GM12878 (cell line): ENCODE measurements at regions not wholly inside any gene's neighbourhood (a gene's known extent, or its start where the extent isn't known, plus 50 kb on each side); places are given as distances from the start of the nearest gene placed in this dataset.

ENCODE experiments used
- ATAC-seq: fragments of 200-7000 bp; cut with Tn5 transposase; 3 replicates; pipeline ENCODE4 v1.9.1; 2020; ENCODE audit warnings: mild to moderate bottlenecking, moderate library complexity
- BruUV-seq: library from RNA; stranded (reverse); fragments of 400-500 nt; replicated peaks from 2 replicates; lab custom pipeline; 2021; lab: Mats Ljungman, UMichigan
- CTCF ChIA-PET: fragments of 300-600 bp; sonication (Branson Sonifier 250); formaldehyde crosslinking; extraction: SDS; loops from one replicate; lab custom pipeline; 2021; ENCODE audit warnings: inconsistent platforms; lab: Yijun Ruan, JAX
- POLR2A ChIA-PET: fragments of 350-600 bp; formaldehyde crosslinking; extraction: SDS; loops from one replicate; lab custom pipeline; 2021; ENCODE audit warnings: inconsistent platforms; lab: Charles Lee
- RAD21 ChIA-PET: fragments of 300-600 bp; sonication (Branson Sonifier 250); formaldehyde crosslinking; loops from one replicate; lab custom pipeline; 2023; ENCODE audit warnings: antibody characterized with exemption; ENCODE audit not compliant: unreplicated experiment; lab: Charles Lee
- SMC1A ChIA-PET: fragments of 300-600 bp; sonication (Branson Sonifier 250); formaldehyde crosslinking; loops from one replicate; lab custom pipeline; 2023; ENCODE audit not compliant: unreplicated experiment, uncharacterized antibody; lab: Charles Lee
- DNase-seq: peaks from one replicate; pipeline ENCODE4 v3.0.0-alpha.2; 2011; ENCODE audit warnings: low read depth, low spot score
- FAIRE-seq: peaks from 3 replicates; lab custom pipeline; 2011; peaks lifted over from hg19 to GRCh38; lab: Jason Lieb, UNC
- H2AFZ ChIP-seq: 2 replicates; pipeline ENCODE4 v1.6.0; 2011; ENCODE audit warnings: low read depth, low read length, control low read depth; ENCODE audit not compliant: control insufficient read depth
- H3K27ac ChIP-seq: 2 replicates; pipeline ENCODE4 v1.5.1; 2011; ENCODE audit warnings: control low read depth; ENCODE audit not compliant: control insufficient read depth, insufficient read depth
- H3K27me3 ChIP-seq, 2 experiments: replicated peaks in 1 of 2; 2 replicates each; pipeline versions ENCODE4 v1.6.0 to v1.6.1; 2011; ENCODE audit warnings: low read length in 1 of 2; ENCODE audit not compliant: control insufficient read depth in 2 of 2, insufficient read depth in 2 of 2
- H3K36me3 ChIP-seq, 2 experiments: 2 replicates each; pipeline ENCODE4 v1.5.1; 2011; ENCODE audit warnings: low read length in 1 of 2; ENCODE audit not compliant: control insufficient read depth in 2 of 2, insufficient read depth in 2 of 2
- H3K4me1 ChIP-seq: 2 replicates; pipeline ENCODE4 v1.6.1; 2011; ENCODE audit warnings: mild to moderate bottlenecking, low read length, moderate library complexity, mixed read lengths; ENCODE audit not compliant: control insufficient read depth, insufficient read depth
- H3K4me2 ChIP-seq: 2 replicates; pipeline ENCODE4 v1.6.0; 2011; ENCODE audit warnings: control low read depth; ENCODE audit not compliant: control insufficient read depth, insufficient read depth
- H3K4me3 ChIP-seq: fragments of 200-600 bp; sonication (generic); 2 replicates; pipeline ENCODE4 v1.5.1; 2016
- H3K79me2 ChIP-seq: 2 replicates; pipeline ENCODE4 v1.6.0; 2011; ENCODE audit warnings: low read length; ENCODE audit not compliant: control insufficient read depth, insufficient read depth
- H3K9ac ChIP-seq: 2 replicates; pipeline ENCODE4 v1.8.0; 2011; ENCODE audit warnings: low read length, control low read depth, mixed read lengths; ENCODE audit not compliant: control insufficient read depth, insufficient read depth
- H3K9me3 ChIP-seq: replicated peaks from 3 replicates; pipeline ENCODE4 v1.5.1; 2011; ENCODE audit warnings: mild to moderate bottlenecking, low read length; ENCODE audit not compliant: control insufficient read depth, insufficient read depth
- H4K20me1 ChIP-seq: 2 replicates; pipeline ENCODE4 v1.6.0; 2011; ENCODE audit not compliant: control insufficient read depth, insufficient read depth
- EGR1 ChIP-seq, 2 experiments: IDR thresholded peaks; 1 replicate in 1 of 2; 2 replicates in 1 of 2; pipeline ENCODE4 v1.6.1; 2011 to 2012; ENCODE audit warnings: low read depth in 2 of 2, low read length in 2 of 2, borderline replicate concordance in 1 of 2, mild to moderate bottlenecking in 1 of 2, moderate library complexity in 1 of 2
- JUND ChIP-seq: IDR thresholded peaks from 2 replicates; pipeline ENCODE4 v1.6.1; 2012; ENCODE audit warnings: low read depth, mild to moderate bottlenecking, low read length, improper control_type of control experiment, moderate library complexity
- POLR2A ChIP-seq: IDR thresholded peaks from 2 replicates; pipeline ENCODE4 v1.6.1; 2011; ENCODE audit warnings: low read depth, mild to moderate bottlenecking, low read length
- RAD51 ChIP-seq: fragments of 450-650 bp; IDR thresholded peaks from 2 replicates; pipeline ENCODE4 v1.6.1; 2016; ENCODE audit warnings: moderate library complexity, mild to moderate bottlenecking, inconsistent platforms
- RB1 ChIP-seq: fragments of 450-650 bp; formaldehyde crosslinking; IDR thresholded peaks from 2 replicates; pipeline ENCODE4 v1.6.1; 2017; ENCODE audit warnings: mild to moderate bottlenecking, borderline replicate concordance
- RBBP5 ChIP-seq: fragments of 200-600 bp; sonication (generic); conservative IDR thresholded peaks from 2 replicates; pipeline ENCODE4 v1.6.1; 2016
- ZBED1 ChIP-seq: IDR thresholded peaks from 2 replicates; pipeline ENCODE4 v1.6.1; 2016; ENCODE audit warnings: borderline replicate concordance
- ZSCAN29 ChIP-seq: fragments of 450-650 bp; IDR thresholded peaks from 2 replicates; pipeline ENCODE4 v1.6.1; 2017; ENCODE audit warnings: mild to moderate bottlenecking, moderate library complexity
- WGBS: methylation state at CpG from one replicate; pipeline ENCODE4 v1.1.6; 2016; ENCODE audit warnings: low lambda C conversion rate; ENCODE audit not compliant: insufficient replicate concordance, insufficient coverage; ENCODE audit errors: missing lambda C conversion rate; 5-methylcytosine and 5-hydroxymethylcytosine counted together
- in situ Hi-C: fragments of 300-500 bp; cut with MboI; formaldehyde crosslinking; loops from 9 replicates; pipeline ENCODE4 v1.14.3; 2018; ENCODE audit warnings: mixed read lengths
- intact Hi-C: fragments of 100-400 bp; cut with micrococcal nuclease; formaldehyde crosslinking; loops from one replicate; pipeline ENCODE4 v1.14.2; 2022; ENCODE audit not compliant: unreplicated experiment
- TF ChIP-seq, protein P1 (sequence below): fragments of 450-650 bp; IDR thresholded peaks from 2 replicates; pipeline ENCODE4 v1.6.1; 2016; ENCODE audit warnings: mild to moderate bottlenecking, moderate library complexity, borderline replicate concordance
- TF ChIP-seq, protein P2 (sequence below): IDR thresholded peaks from 2 replicates; pipeline ENCODE4 v1.6.1; 2012; ENCODE audit warnings: low read depth, low read length, improper control_type of control experiment
- TF ChIP-seq, protein P3 (sequence below): fragments of 450-650 bp; IDR thresholded peaks from 2 replicates; pipeline ENCODE4 v1.6.1; 2018; ENCODE audit warnings: borderline replicate concordance, mild to moderate bottlenecking; ENCODE audit not compliant: partially characterized antibody

DNA sequence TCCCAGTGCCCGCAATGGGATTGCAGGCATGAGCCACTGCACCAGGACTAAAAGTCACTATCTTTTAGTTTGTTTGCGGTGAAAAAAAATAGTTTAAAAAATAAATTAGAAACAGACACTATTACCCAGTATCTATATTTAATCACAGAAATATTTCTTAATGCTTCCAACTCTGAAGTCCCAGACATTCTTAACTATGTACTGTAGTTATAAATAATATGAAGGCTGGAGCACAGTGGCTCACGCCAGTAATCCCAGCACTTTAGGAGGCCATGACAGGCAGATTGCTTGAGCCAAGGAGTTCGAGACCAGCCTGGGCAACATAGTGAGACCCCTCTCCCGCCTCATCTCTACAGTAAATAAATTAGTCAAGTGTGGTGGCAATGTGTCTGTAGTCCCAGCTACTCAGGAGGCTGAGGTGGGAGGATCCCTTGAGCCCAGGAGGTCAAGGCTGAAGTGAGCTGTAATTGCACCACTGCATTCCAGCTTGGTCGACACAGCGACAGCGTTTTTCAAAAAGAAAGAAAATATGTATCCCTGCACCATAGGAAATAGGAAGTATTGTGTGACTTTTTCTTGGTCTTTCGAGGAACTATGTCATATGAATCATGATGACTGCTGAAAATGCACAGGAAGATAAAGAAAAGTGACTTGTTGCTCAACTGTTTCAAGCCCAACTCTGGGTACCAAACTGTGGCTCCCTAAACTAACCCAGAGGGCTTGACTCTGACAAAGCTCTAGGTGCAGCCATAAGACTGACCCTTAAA, 74.9 kb upstream of the STEAP1B start (continued):
- TF ChIP-seq, protein P1, sequence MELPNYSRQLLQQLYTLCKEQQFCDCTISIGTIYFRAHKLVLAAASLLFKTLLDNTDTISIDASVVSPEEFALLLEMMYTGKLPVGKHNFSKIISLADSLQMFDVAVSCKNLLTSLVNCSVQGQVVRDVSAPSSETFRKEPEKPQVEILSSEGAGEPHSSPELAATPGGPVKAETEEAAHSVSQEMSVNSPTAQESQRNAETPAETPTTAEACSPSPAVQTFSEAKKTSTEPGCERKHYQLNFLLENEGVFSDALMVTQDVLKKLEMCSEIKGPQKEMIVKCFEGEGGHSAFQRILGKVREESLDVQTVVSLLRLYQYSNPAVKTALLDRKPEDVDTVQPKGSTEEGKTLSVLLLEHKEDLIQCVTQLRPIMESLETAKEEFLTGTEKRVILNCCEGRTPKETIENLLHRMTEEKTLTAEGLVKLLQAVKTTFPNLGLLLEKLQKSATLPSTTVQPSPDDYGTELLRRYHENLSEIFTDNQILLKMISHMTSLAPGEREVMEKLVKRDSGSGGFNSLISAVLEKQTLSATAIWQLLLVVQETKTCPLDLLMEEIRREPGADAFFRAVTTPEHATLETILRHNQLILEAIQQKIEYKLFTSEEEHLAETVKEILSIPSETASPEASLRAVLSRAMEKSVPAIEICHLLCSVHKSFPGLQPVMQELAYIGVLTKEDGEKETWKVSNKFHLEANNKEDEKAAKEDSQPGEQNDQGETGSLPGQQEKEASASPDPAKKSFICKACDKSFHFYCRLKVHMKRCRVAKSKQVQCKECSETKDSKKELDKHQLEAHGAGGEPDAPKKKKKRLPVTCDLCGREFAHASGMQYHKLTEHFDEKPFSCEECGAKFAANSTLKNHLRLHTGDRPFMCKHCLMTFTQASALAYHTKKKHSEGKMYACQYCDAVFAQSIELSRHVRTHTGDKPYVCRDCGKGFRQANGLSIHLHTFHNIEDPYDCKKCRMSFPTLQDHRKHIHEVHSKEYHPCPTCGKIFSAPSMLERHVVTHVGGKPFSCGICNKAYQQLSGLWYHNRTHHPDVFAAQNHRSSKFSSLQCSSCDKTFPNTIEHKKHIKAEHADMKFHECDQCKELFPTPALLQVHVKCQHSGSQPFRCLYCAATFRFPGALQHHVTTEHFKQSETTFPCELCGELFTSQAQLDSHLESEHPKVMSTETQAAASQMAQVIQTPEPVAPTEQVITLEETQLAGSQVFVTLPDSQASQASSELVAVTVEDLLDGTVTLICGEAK = no peak
- TF ChIP-seq ZBED1 (no peak), EGR1 (IDR thresholded peaks at IDR 0.05; ENCODE audit: borderline replicate concordance in 1 of 2, low read depth in 2 of 2, low read length in 2 of 2) (no peak), ZSCAN29 (no peak)

DNA sequence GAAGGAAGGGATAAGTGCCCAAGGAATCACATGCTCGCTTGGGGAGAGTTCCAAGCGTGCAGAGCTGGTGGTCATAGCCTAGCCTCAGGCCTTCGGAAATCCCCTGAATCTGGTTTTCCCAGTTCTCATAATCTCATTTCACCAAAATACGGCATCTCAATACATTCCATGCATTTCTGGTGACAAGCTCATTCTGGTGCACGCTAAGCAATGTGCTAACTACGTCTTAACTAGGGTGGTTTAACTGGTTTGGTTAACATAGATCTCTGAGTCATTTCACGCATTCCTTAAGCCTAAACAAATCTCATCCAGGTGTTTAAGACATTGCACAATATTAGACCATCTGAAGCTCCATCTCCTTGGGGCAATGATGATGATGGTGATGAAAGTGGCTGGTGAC, 72.9 kb upstream of the STEAP1B start:
- no peak for ATAC-seq
- no peak overlapping the region for H3K9ac ChIP-seq
- no peaks in the 10 kb centered on the region for H3K36me3 ChIP-seq
- peaks cover 0 to 1% of the 10 kb centered on the region in 2 experiments; a peak in 2 of 4 replicates for H3K27me3 ChIP-seq
- H3K4me1 ChIP-seq = no peaks in the 10 kb centered on the region
- POLR2A ChIA-PET = no interaction called here
- no TSS peak for BruUV-seq
- H3K9me3 ChIP-seq = no peaks in the 10 kb centered on the region
- no peaks in the 10 kb centered on the region for H3K79me2 ChIP-seq
- no peak overlapping the region for H3K4me3 ChIP-seq
- SMC1A ChIA-PET = interaction anchor here (1.1 kb wide), 1 partner anchor 12 kb away, joined by 3 read pairs; no protein-coding TSS in a partner anchor
- in situ Hi-C loops = no loop called here
- no peak for FAIRE-seq
- no peaks in the 10 kb centered on the region; the same call in 1 of the 2 replicates for H4K20me1 ChIP-seq
- no peak overlapping the region for H2AFZ ChIP-seq
- no peak overlapping the region for H3K27ac ChIP-seq
- intact Hi-C loops = no loop called here
- RAD21 ChIA-PET = interaction anchor here (1.0 kb wide), 1 partner anchor 11 kb away, joined by 3 read pairs; no protein-coding TSS in a partner anchor
- WGBS = 23% methylated on average over 7 of the region's 7 CpGs
- CTCF ChIA-PET = interaction anchor here (1.1 kb wide), 1 partner anchor 12 kb away, joined by 4 read pairs; no protein-coding TSS in a partner anchor
- H3K4me2 ChIP-seq = no peak overlapping the region
- TF ChIP-seq, protein P2, sequence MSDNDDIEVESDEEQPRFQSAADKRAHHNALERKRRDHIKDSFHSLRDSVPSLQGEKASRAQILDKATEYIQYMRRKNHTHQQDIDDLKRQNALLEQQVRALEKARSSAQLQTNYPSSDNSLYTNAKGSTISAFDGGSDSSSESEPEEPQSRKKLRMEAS = no peak
- TF ChIP-seq POLR2A = no peak
- no peak for TF ChIP-seq RAD51
- no peak for TF ChIP-seq JUND
- no peak for TF ChIP-seq RB1
- no peak for TF ChIP-seq RBBP5
- TF ChIP-seq, protein P3, sequence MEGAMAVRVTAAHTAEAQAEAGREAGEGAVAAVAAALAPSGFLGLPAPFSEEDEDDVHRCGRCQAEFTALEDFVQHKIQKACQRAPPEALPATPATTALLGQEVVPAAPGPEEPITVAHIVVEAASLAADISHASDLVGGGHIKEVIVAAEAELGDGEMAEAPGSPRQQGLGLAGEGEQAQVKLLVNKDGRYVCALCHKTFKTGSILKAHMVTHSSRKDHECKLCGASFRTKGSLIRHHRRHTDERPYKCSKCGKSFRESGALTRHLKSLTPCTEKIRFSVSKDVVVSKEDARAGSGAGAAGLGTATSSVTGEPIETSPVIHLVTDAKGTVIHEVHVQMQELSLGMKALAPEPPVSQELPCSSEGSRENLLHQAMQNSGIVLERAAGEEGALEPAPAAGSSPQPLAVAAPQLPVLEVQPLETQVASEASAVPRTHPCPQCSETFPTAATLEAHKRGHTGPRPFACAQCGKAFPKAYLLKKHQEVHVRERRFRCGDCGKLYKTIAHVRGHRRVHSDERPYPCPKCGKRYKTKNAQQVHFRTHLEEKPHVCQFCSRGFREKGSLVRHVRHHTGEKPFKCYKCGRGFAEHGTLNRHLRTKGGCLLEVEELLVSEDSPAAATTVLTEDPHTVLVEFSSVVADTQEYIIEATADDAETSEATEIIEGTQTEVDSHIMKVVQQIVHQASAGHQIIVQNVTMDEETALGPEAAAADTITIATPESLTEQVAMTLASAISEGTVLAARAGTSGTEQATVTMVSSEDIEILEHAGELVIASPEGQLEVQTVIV = no peak
- no peak for DNase-seq
